Kidney (tissue), 13 donors: ENCODE measurements at regions not wholly inside any gene's neighbourhood (a gene's known extent, or its start where the extent isn't known, plus 50 kb on each side); places are given as distances from the start of the nearest gene placed in this dataset.

Experiments
- DNase-seq, 5 donors: peaks; one replicate each; pipeline ENCODE4 v3.0.0-alpha.2; 2013 to 2020
- FAIRE-seq: peaks from 2 replicates; lab custom pipeline; 2012; peaks lifted over from hg19 to GRCh38; lab: Jason Lieb, UNC
- H3K27ac ChIP-seq, 2 donors: one replicate each; pipeline ENCODE4 v1.7.0; 2013; ENCODE audit warnings: low read depth in 2 of 2, low read length in 2 of 2, inconsistent platforms in 1 of 2
- H3K27me3 ChIP-seq: one replicate; pipeline ENCODE4 v1.7.1; 2013; ENCODE audit warnings: low read length, inconsistent platforms; ENCODE audit not compliant: control insufficient read depth, insufficient read depth
- H3K36me3 ChIP-seq, 3 donors: one replicate each; pipeline versions ENCODE4 v1.7.0 to v1.7.1; 2013; ENCODE audit warnings: low read length in 3 of 3, control low read depth in 1 of 3, inconsistent platforms in 1 of 3; ENCODE audit not compliant: insufficient read depth in 3 of 3, control insufficient read depth in 2 of 3
- H3K4me1 ChIP-seq, 3 donors: one replicate each; pipeline versions ENCODE4 v1.7.0 to v1.7.1; 2013; ENCODE audit warnings: low read length in 3 of 3, inconsistent platforms in 1 of 3, low read depth in 1 of 3; ENCODE audit not compliant: control insufficient read depth in 2 of 3, insufficient read depth in 2 of 3
- H3K4me3 ChIP-seq, 3 donors: one replicate each; pipeline versions ENCODE4 v1.7.0 to v1.8.1; 2013; ENCODE audit warnings: low read length in 3 of 3, control low read depth in 1 of 3, inconsistent platforms in 1 of 3
- H3K9ac ChIP-seq, 3 donors: one replicate each; pipeline versions ENCODE4 v1.7.0 to v1.7.1; 2013; ENCODE audit warnings: low read length in 3 of 3, control low read depth in 1 of 3, inconsistent platforms in 1 of 3
- H3K9me3 ChIP-seq, 3 donors: one replicate each; pipeline versions ENCODE4 v1.7.0 to v1.7.1; 2013; ENCODE audit warnings: low read length in 3 of 3, control low read depth in 1 of 3, inconsistent platforms in 1 of 3; ENCODE audit not compliant: control insufficient read depth in 2 of 3, insufficient read depth in 1 of 3
- CTCF ChIP-seq: IDR thresholded peaks from 3 replicates; pipeline ENCODE4 v1.5.1; 2012; ENCODE audit warnings: mild to moderate bottlenecking, moderate library complexity, borderline replicate concordance; ENCODE audit not compliant: insufficient read depth; ENCODE audit errors: extremely low read depth
- intact Hi-C: fragments of 100-400 bp; cut with DNase I; formaldehyde crosslinking; loops from one replicate; pipeline ENCODE4 v1.11.1; 2022
- donor health status: control.
- donor health status: control.
- donor health status: control.
- donor health status: control.
- donor health status: control.
- donor health status: DM: yes; HTN: yes; CAD: no.
- donor health status: Normal renal cell carcinoma (clear cell type).

DNA sequence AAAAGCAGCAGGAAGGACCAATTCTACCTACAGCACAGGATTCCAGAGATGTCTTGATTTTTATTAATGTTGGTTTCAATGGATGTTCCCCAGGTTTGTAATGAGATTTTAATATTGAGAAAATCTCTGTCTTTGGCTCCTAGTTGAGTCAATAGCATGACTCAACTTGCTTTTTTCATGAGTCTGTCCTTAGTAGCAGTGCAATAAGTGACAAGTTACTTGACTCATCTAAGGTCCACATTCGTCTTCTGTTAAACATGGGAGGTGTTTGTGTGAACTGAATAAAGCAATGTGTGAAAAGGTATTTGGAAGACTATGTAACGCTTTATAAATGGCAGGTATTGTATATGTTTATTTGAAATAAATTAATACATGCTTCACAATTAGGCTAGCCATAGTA lies 645.0 kb upstream of the PTBP2 start:
- no peaks in the 10 kb centered on the region for H3K27me3 ChIP-seq
- H3K4me3 ChIP-seq, result no peak overlapping the region
- no peaks in the 10 kb centered on the region for H3K4me1 ChIP-seq
- DNase-seq (no peak), FAIRE-seq (no peak)
- no peak for TF ChIP-seq CTCF
- no peak overlapping the region for H3K27ac ChIP-seq
- no peaks in the 10 kb centered on the region for H3K9me3 ChIP-seq
- H3K36me3 ChIP-seq, result no peaks in the 10 kb centered on the region
- intact Hi-C loops, result no loop called here
- H3K9ac ChIP-seq, result no peak overlapping the region

GRCh38 chr1:96079581-96079980 lies 642.0 kb upstream of the PTBP2 start:
- no peak overlapping the region for H3K27ac ChIP-seq
- DNase-seq (no peak), FAIRE-seq (no peak)
- TF ChIP-seq CTCF, result no peak
- no peak overlapping the region for H3K4me3 ChIP-seq
- no peak overlapping the region for H3K9ac ChIP-seq
- no peaks in the 10 kb centered on the region for H3K36me3 ChIP-seq
- no peaks in the 10 kb centered on the region for H3K9me3 ChIP-seq
- H3K27me3 ChIP-seq, result no peaks in the 10 kb centered on the region
- H3K4me1 ChIP-seq, result no peaks in the 10 kb centered on the region
- intact Hi-C loops, result no loop called here

- H3K4me3 ChIP-seq, result no peak overlapping the region
- no peak overlapping the region for H3K9ac ChIP-seq
- intact Hi-C loops, result no loop called here
- no peaks in the 10 kb centered on the region for H3K36me3 ChIP-seq
- H3K9me3 ChIP-seq, result no peaks in the 10 kb centered on the region
- no peaks in the 10 kb centered on the region for H3K4me1 ChIP-seq
- H3K27ac ChIP-seq, result no peak overlapping the region
- no peak for FAIRE-seq
- no peak for DNase-seq
- no peaks in the 10 kb centered on the region for H3K27me3 ChIP-seq
- TF ChIP-seq CTCF, result no peak
These were observed 640.7 kb upstream of the PTBP2 start for GRCh38 chr1:96080925-96081324.

DNA sequence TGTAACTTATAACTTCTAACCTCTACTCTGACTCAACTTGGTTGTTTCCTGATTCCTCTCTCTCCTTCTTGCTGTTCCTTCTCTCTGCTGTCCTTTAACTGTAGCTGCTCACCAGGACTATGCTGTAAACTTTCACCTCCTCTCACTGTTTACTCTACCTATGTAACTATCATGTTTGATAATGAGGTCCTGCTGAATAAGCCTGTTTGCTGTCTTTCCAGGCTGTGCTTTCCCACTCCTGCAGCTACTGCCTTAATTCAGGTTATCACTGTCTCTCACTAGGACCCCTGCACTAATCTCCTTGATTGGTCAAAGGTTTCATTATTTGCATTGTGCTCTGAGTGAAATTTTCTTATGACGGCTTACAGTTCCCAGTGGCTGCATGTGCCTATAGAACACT lies 633.9 kb upstream of the PTBP2 start:
- H3K9ac ChIP-seq, result no peak overlapping the region
- no peak for TF ChIP-seq CTCF
- no peak for DNase-seq
- intact Hi-C loops, result no loop called here
- H3K27me3 ChIP-seq, result no peaks in the 10 kb centered on the region
- H3K36me3 ChIP-seq, result no peaks in the 10 kb centered on the region
- no peak overlapping the region for H3K27ac ChIP-seq
- H3K9me3 ChIP-seq, result no peaks in the 10 kb centered on the region
- no peak overlapping the region for H3K4me3 ChIP-seq
- no peak for FAIRE-seq
- no peaks in the 10 kb centered on the region for H3K4me1 ChIP-seq
